Natural killer cell treated with Interleukin-12 subunit alpha and Interleukin-12 subunit beta and Interleukin-15 and Interleukin-18, amount 100 ng/mL, for 72 hours (primary cell): ENCODE measurements at regions not wholly inside any gene's neighbourhood (a gene's known extent, or its start where the extent isn't known, plus 50 kb on each side); places are given as distances from the start of the nearest gene placed in this dataset.
"Not testable (repeated sequence)": the region's sequence is repeated elsewhere in the genome, so short reads cannot be mapped to it uniquely, and the experiment has no call there.

ENCODE experiments used
- ATAC-seq, 2 donors: fragments of 150-1000 bp; cut with Tn5 transposase in 1 of 2; sonication (Bioruptor Pico), chemical (Tn5 transposase) in 1 of 2; 2 replicates each; pipeline ENCODE4 v1.10.0; 2021
- DNase-seq: peaks from one replicate; pipeline ENCODE4 v3.0.0; 2022; ENCODE audit warnings: low spot score
- H3K27ac Mint-ChIP-seq, 2 donors: 1 replicate in 1 of 2; 2 replicates in 1 of 2; pipeline ENCODE4 v1.8.0; 2022; ENCODE audit warnings: mixed read lengths in 2 of 2, mild to moderate bottlenecking in 1 of 2, moderate library complexity in 1 of 2
- H3K27me3 Mint-ChIP-seq, 2 donors: 1 replicate in 1 of 2; 2 replicates in 1 of 2; pipeline ENCODE4 v1.8.0; 2022; ENCODE audit warnings: mixed read lengths in 2 of 2
- H3K36me3 Mint-ChIP-seq: one replicate; pipeline ENCODE4 v1.8.0; 2022; ENCODE audit warnings: mixed read lengths
- H3K4me1 Mint-ChIP-seq, 2 donors: 1 replicate in 1 of 2; 2 replicates in 1 of 2; pipeline ENCODE4 v1.8.0; 2022; ENCODE audit warnings: low read depth in 2 of 2, mixed read lengths in 2 of 2, mild to moderate bottlenecking in 1 of 2
- H3K4me3 Mint-ChIP-seq: one replicate; pipeline ENCODE4 v1.8.0; 2022; ENCODE audit warnings: mixed read lengths
- H3K9me3 Mint-ChIP-seq: 2 replicates; pipeline ENCODE4 v1.8.0; 2022; ENCODE audit warnings: mixed read lengths

GRCh38 chr15:22616976-22617375, 158.3 kb downstream of the GOLGA6L22 start:
- not testable (repeated sequence) for H3K36me3 Mint-ChIP-seq, H3K27me3 Mint-ChIP-seq, ATAC-seq, H3K27ac Mint-ChIP-seq, H3K4me3 Mint-ChIP-seq, DNase-seq, H3K9me3 Mint-ChIP-seq, H3K4me1 Mint-ChIP-seq

- H3K4me3 Mint-ChIP-seq, H3K27me3 Mint-ChIP-seq, H3K4me1 Mint-ChIP-seq, ATAC-seq, H3K27ac Mint-ChIP-seq, H3K36me3 Mint-ChIP-seq, H3K9me3 Mint-ChIP-seq, DNase-seq: not testable (repeated sequence)
These were observed 154.7 kb upstream of the NIPA1 start for GRCh38 chr15:22631789-22632188.

GRCh38 chr15:22639983-22640382, 146.5 kb upstream of the NIPA1 start:
- H3K36me3 Mint-ChIP-seq, ATAC-seq, DNase-seq, H3K4me1 Mint-ChIP-seq, H3K4me3 Mint-ChIP-seq, H3K27ac Mint-ChIP-seq, H3K9me3 Mint-ChIP-seq: not testable (repeated sequence)
- H3K27me3 Mint-ChIP-seq = peaks cover 9 to 32% of the 10 kb centered on the region in 2 donors

GRCh38 chr15:22649458-22649857, 137.0 kb upstream of the NIPA1 start:
- DNase-seq, H3K4me1 Mint-ChIP-seq, H3K27me3 Mint-ChIP-seq, H3K36me3 Mint-ChIP-seq, H3K9me3 Mint-ChIP-seq, H3K27ac Mint-ChIP-seq, H3K4me3 Mint-ChIP-seq, ATAC-seq: not testable (repeated sequence)

- H3K9me3 Mint-ChIP-seq, H3K4me3 Mint-ChIP-seq, ATAC-seq, DNase-seq, H3K27ac Mint-ChIP-seq, H3K27me3 Mint-ChIP-seq, H3K4me1 Mint-ChIP-seq, H3K36me3 Mint-ChIP-seq: not testable (repeated sequence)
These were observed 135.3 kb upstream of the NIPA1 start for GRCh38 chr15:22651179-22651578.

GRCh38 chr15:22664294-22665058, 122.0 kb upstream of the NIPA1 start:
- H3K27ac Mint-ChIP-seq = peak overlapping the region; percentile 83 to 97
- DNase-seq = peak; percentile 80
- H3K4me3 Mint-ChIP-seq = peak overlapping the region; percentile 89
- peaks cover 6 to 12% of the 10 kb centered on the region in 2 donors for H3K4me1 Mint-ChIP-seq
- H3K36me3 Mint-ChIP-seq, H3K27me3 Mint-ChIP-seq, H3K9me3 Mint-ChIP-seq: not testable (repeated sequence)
- ATAC-seq = peak; percentile 96 to 97

GRCh38 chr15:22665059-22665702, 121.3 kb upstream of the NIPA1 start:
- ATAC-seq (peak; percentile 30 to 34), DNase-seq (peak; percentile 68)
- Mint-ChIP-seq H3K27ac (peak overlapping the region; percentile 83 to 97), H3K4me1 (peaks cover 6 to 12% of the 10 kb centered on the region in 2 donors), H3K4me3 (peak overlapping the region; percentile 89)
- not testable (repeated sequence) for H3K9me3 Mint-ChIP-seq, H3K27me3 Mint-ChIP-seq, H3K36me3 Mint-ChIP-seq

GRCh38 chr15:22665711-22666110, 120.7 kb upstream of the NIPA1 start:
- peak overlapping the region; percentile 89 for H3K4me3 Mint-ChIP-seq
- DNase-seq = peak; percentile 61
- peak in 1 of 2 donors; percentile 33 for ATAC-seq
- peaks cover 6 to 12% of the 10 kb centered on the region in 2 donors for H3K4me1 Mint-ChIP-seq
- peak overlapping the region; percentile 83 to 97 for H3K27ac Mint-ChIP-seq
- H3K9me3 Mint-ChIP-seq, H3K36me3 Mint-ChIP-seq, H3K27me3 Mint-ChIP-seq: not testable (repeated sequence)

- not testable (repeated sequence) for ATAC-seq, H3K27me3 Mint-ChIP-seq, H3K27ac Mint-ChIP-seq, H3K36me3 Mint-ChIP-seq, H3K4me1 Mint-ChIP-seq, H3K4me3 Mint-ChIP-seq, H3K9me3 Mint-ChIP-seq, DNase-seq
These were observed 101.7 kb upstream of the NIPA1 start for GRCh38 chr15:22684786-22685185.

- not testable (repeated sequence) for H3K27ac Mint-ChIP-seq, H3K4me1 Mint-ChIP-seq, H3K36me3 Mint-ChIP-seq, H3K9me3 Mint-ChIP-seq, H3K27me3 Mint-ChIP-seq, ATAC-seq, H3K4me3 Mint-ChIP-seq, DNase-seq
These were observed 86.6 kb upstream of the NIPA1 start for GRCh38 chr15:22699881-22700280.

- DNase-seq, ATAC-seq, H3K27ac Mint-ChIP-seq, H3K4me3 Mint-ChIP-seq, H3K9me3 Mint-ChIP-seq, H3K36me3 Mint-ChIP-seq, H3K4me1 Mint-ChIP-seq: not testable (repeated sequence)
- H3K27me3 Mint-ChIP-seq = peaks cover 13 to 15% of the 10 kb centered on the region in 2 donors
These were observed 75.6 kb upstream of the NIPA1 start for GRCh38 chr15:22710831-22711341.

GRCh38 chr15:22713933-22714332, 72.5 kb upstream of the NIPA1 start:
- not testable (repeated sequence) for DNase-seq, H3K27ac Mint-ChIP-seq, H3K9me3 Mint-ChIP-seq, ATAC-seq, H3K4me1 Mint-ChIP-seq, H3K4me3 Mint-ChIP-seq, H3K36me3 Mint-ChIP-seq
- peaks cover 21 to 32% of the 10 kb centered on the region in 2 donors for H3K27me3 Mint-ChIP-seq

GRCh38 chr15:22714358-22715132, 71.9 kb upstream of the NIPA1 start:
- ATAC-seq = peak; percentile 55 to 66
- DNase-seq, H3K27ac Mint-ChIP-seq, H3K36me3 Mint-ChIP-seq, H3K4me1 Mint-ChIP-seq, H3K9me3 Mint-ChIP-seq, H3K4me3 Mint-ChIP-seq: not testable (repeated sequence)
- H3K27me3 Mint-ChIP-seq = peaks cover 21 to 32% of the 10 kb centered on the region in 2 donors
